ENCODE measurements at regions not wholly inside any gene's neighbourhood (a gene's known extent, or its start where the extent isn't known, plus 50 kb on each side); places are given as distances from the start of the nearest gene placed in this dataset.

- H3K4me3 ChIP-seq (ENCODE audit: low read depth, low read length): no peak overlapping the region
- no peak for TF ChIP-seq CTCF (IDR thresholded peaks at IDR 0.05; ENCODE audit: insufficient read depth, low read depth, low read length)
- no peak for DNase-seq (ENCODE audit: low read depth)
Observed at GRCh38 chr12:126763359-126763758, 1503.6 kb upstream of the TMEM132C start.

GRCh38 chr12:126767334-126767733 is 1499.6 kb upstream of the TMEM132C start:
- H3K4me3 ChIP-seq (ENCODE audit: low read depth, low read length): no peak overlapping the region
- no peak for DNase-seq (ENCODE audit: low read depth)
- TF ChIP-seq CTCF (IDR thresholded peaks at IDR 0.05; ENCODE audit: insufficient read depth, low read depth, low read length): no peak

- no peak for DNase-seq (ENCODE audit: low read depth)
- no peak overlapping the region for H3K4me3 ChIP-seq (ENCODE audit: low read depth, low read length)
- TF ChIP-seq CTCF (IDR thresholded peaks at IDR 0.05; ENCODE audit: insufficient read depth, low read depth, low read length): no peak
Observed at GRCh38 chr12:126768517-126768916, 1498.5 kb upstream of the TMEM132C start.

GRCh38 chr12:126770188-126770587 is 1496.8 kb upstream of the TMEM132C start:
- no peak for DNase-seq (ENCODE audit: low read depth)
- TF ChIP-seq CTCF (IDR thresholded peaks at IDR 0.05; ENCODE audit: insufficient read depth, low read depth, low read length): no peak
- H3K4me3 ChIP-seq (ENCODE audit: low read depth, low read length): no peak overlapping the region

GRCh38 chr12:126772171-126772864 is 1494.7 kb upstream of the TMEM132C start:
- H3K4me3 ChIP-seq (ENCODE audit: low read depth, low read length): no peak overlapping the region

DNA sequence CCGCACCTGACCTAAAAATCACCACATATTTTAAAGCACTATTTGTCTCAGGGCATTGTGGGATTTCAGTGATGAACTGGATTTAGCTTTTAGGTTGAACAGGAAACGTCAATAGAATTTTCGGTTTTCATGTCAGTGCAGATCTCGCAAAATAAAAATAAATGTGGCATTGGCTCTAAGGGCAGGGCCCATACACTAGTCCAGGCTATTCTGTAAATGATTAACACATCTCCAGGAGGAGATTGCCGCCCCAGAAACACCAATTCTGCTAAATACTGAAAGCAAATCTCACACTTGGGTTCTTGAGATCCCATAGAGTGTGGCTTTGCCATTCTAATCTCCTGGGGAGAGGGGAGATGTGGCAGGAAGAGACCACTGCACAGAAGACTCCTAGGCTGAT is 1494.0 kb upstream of the TMEM132C start:
- DNase-seq (ENCODE audit: low read depth): no peak
- H3K4me3 ChIP-seq (ENCODE audit: low read depth, low read length): no peak overlapping the region
- TF ChIP-seq CTCF (IDR thresholded peaks at IDR 0.05; ENCODE audit: insufficient read depth, low read depth, low read length): no peak

More at GRCh38 chr12:126772171-126772864, 1494.7 kb upstream of the TMEM132C start:
- no peak for TF ChIP-seq CTCF (IDR thresholded peaks at IDR 0.05; ENCODE audit: insufficient read depth, low read depth, low read length)
- DNase-seq (ENCODE audit: low read depth): peak; percentile 24

- no peak for DNase-seq (ENCODE audit: low read depth)
- no peak for TF ChIP-seq CTCF (IDR thresholded peaks at IDR 0.05; ENCODE audit: insufficient read depth, low read depth, low read length)
- no peak overlapping the region for H3K4me3 ChIP-seq (ENCODE audit: low read depth, low read length)
Observed at GRCh38 chr12:126773491-126773890, 1493.5 kb upstream of the TMEM132C start.
